ENCODE measurements at regions not wholly inside any gene's neighbourhood (a gene's known extent, or its start where the extent isn't known, plus 50 kb on each side); places are given as distances from the start of the nearest gene placed in this dataset.

DNA sequence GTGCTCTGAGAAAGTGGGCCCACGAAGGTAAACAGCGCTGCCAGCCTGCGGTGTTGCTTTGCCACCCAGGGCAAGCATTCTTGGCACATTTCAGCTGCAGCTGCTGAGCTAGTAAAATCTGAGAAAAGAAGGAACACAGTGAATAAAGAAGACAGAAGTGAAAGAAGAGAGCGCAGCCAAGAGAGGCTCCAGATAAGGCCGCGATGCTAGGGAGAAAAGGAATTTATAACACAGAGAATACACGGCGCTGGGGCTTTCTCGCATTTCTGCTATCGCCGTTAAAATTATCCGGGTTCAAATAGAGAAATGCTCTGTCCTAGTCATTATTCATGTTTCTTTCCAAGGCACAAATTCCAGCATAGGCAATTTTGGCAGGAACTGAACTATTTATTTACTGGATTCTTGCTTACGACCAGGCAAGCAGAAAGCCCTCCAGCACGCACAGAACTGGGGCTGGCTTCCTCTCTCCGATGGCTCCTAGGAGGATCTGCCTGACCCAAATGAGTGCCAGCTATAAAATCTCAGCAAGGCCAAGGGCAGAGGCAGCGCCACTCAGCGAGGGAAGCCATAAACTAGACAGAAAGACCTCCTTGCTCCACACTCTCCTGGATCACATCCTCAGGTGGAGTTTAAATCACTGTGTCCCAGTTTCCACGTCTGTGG, 111.2 kb downstream of the ATPSCKMT start:
- no peak for TF ChIP-seq ZFP3 (CRISPR knock-in tag; IDR thresholded peaks at IDR 0.05)
- TF ChIP-seq, protein P1, sequence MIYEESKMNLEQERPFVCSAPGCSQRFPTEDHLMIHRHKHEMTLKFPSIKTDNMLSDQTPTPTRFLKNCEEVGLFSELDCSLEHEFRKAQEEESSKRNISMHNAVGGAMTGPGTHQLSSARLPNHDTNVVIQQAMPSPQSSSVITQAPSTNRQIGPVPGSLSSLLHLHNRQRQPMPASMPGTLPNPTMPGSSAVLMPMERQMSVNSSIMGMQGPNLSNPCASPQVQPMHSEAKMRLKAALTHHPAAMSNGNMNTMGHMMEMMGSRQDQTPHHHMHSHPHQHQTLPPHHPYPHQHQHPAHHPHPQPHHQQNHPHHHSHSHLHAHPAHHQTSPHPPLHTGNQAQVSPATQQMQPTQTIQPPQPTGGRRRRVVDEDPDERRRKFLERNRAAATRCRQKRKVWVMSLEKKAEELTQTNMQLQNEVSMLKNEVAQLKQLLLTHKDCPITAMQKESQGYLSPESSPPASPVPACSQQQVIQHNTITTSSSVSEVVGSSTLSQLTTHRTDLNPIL (CRISPR knock-in tag; IDR thresholded peaks at IDR 0.05; ENCODE audit: low read depth), result no peak
- no peak for TF ChIP-seq BACH2 (CRISPR knock-in tag; IDR thresholded peaks at IDR 0.05; ENCODE audit: borderline replicate concordance)
- TF ChIP-seq ZNF70 (CRISPR knock-in tag; IDR thresholded peaks at IDR 0.05), result no peak
- no peak for TF ChIP-seq SNAI2 (CRISPR knock-in tag; IDR thresholded peaks at IDR 0.05)
- TF ChIP-seq, protein P2, sequence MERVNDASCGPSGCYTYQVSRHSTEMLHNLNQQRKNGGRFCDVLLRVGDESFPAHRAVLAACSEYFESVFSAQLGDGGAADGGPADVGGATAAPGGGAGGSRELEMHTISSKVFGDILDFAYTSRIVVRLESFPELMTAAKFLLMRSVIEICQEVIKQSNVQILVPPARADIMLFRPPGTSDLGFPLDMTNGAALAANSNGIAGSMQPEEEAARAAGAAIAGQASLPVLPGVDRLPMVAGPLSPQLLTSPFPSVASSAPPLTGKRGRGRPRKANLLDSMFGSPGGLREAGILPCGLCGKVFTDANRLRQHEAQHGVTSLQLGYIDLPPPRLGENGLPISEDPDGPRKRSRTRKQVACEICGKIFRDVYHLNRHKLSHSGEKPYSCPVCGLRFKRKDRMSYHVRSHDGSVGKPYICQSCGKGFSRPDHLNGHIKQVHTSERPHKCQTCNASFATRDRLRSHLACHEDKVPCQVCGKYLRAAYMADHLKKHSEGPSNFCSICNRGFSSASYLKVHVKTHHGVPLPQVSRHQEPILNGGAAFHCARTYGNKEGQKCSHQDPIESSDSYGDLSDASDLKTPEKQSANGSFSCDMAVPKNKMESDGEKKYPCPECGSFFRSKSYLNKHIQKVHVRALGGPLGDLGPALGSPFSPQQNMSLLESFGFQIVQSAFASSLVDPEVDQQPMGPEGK (CRISPR knock-in tag; IDR thresholded peaks at IDR 0.05; ENCODE audit: borderline replicate concordance), result no peak
- TF ChIP-seq ZNF8 (CRISPR knock-in tag; IDR thresholded peaks at IDR 0.05), result no peak
- no peak for TF ChIP-seq GLIS3 (CRISPR knock-in tag; IDR thresholded peaks at IDR 0.05)
- TF ChIP-seq, protein P3, sequence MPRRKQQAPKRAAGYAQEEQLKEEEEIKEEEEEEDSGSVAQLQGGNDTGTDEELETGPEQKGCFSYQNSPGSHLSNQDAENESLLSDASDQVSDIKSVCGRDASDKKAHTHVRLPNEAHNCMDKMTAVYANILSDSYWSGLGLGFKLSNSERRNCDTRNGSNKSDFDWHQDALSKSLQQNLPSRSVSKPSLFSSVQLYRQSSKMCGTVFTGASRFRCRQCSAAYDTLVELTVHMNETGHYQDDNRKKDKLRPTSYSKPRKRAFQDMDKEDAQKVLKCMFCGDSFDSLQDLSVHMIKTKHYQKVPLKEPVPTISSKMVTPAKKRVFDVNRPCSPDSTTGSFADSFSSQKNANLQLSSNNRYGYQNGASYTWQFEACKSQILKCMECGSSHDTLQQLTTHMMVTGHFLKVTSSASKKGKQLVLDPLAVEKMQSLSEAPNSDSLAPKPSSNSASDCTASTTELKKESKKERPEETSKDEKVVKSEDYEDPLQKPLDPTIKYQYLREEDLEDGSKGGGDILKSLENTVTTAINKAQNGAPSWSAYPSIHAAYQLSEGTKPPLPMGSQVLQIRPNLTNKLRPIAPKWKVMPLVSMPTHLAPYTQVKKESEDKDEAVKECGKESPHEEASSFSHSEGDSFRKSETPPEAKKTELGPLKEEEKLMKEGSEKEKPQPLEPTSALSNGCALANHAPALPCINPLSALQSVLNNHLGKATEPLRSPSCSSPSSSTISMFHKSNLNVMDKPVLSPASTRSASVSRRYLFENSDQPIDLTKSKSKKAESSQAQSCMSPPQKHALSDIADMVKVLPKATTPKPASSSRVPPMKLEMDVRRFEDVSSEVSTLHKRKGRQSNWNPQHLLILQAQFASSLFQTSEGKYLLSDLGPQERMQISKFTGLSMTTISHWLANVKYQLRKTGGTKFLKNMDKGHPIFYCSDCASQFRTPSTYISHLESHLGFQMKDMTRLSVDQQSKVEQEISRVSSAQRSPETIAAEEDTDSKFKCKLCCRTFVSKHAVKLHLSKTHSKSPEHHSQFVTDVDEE (CRISPR knock-in tag; IDR thresholded peaks at IDR 0.05), result no peak
- TF ChIP-seq PPARA (CRISPR knock-in tag; IDR thresholded peaks at IDR 0.05; ENCODE audit: borderline replicate concordance), result no peak
- TF ChIP-seq ESRRG (CRISPR knock-in tag; IDR thresholded peaks at IDR 0.05), result no peak
- no peak for ATAC-seq

DNA sequence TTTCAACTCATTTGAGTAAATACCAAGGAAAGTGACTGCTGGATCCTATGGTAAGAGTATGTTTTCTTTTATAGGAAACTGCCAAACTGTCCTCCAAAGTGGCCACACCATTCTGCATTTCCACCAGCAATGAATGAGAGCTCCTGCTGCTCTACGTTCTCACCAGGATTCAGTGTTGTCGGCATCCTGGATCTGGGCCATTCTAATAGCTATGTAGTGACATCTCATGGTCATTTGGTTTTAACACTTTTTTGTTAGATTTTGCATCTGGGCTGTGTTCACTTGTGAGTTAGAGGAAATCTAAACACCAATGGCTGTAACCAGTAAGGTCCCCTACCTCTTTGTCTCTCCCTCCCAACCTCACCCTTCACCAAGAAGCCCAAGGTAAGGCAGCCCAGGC, 115.9 kb downstream of the ATPSCKMT start:
- peak; percentile 52; the same call in 1 of the 3 replicates for ATAC-seq
- TF ChIP-seq, protein P4, sequence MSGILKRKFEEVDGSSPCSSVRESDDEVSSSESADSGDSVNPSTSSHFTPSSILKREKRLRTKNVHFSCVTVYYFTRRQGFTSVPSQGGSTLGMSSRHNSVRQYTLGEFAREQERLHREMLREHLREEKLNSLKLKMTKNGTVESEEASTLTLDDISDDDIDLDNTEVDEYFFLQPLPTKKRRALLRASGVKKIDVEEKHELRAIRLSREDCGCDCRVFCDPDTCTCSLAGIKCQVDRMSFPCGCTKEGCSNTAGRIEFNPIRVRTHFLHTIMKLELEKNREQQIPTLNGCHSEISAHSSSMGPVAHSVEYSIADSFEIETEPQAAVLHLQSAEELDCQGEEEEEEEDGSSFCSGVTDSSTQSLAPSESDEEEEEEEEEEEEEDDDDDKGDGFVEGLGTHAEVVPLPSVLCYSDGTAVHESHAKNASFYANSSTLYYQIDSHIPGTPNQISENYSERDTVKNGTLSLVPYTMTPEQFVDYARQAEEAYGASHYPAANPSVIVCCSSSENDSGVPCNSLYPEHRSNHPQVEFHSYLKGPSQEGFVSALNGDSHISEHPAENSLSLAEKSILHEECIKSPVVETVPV (CRISPR knock-in tag; IDR thresholded peaks at IDR 0.05), result no peak
- TF ChIP-seq, protein P5, sequence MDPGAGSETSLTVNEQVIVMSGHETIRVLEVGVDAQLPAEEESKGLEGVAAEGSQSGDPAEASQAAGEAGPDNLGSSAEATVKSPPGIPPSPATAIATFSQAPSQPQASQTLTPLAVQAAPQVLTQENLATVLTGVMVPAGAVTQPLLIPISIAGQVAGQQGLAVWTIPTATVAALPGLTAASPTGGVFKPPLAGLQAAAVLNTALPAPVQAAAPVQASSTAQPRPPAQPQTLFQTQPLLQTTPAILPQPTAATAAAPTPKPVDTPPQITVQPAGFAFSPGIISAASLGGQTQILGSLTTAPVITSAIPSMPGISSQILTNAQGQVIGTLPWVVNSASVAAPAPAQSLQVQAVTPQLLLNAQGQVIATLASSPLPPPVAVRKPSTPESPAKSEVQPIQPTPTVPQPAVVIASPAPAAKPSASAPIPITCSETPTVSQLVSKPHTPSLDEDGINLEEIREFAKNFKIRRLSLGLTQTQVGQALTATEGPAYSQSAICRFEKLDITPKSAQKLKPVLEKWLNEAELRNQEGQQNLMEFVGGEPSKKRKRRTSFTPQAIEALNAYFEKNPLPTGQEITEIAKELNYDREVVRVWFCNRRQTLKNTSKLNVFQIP (CRISPR knock-in tag; IDR thresholded peaks at IDR 0.05; ENCODE audit: borderline replicate concordance, low read depth), result no peak
- TF ChIP-seq TCF4 (CRISPR knock-in tag; IDR thresholded peaks at IDR 0.05; ENCODE audit: borderline replicate concordance) (no peak), CSDC2 (CRISPR knock-in tag; IDR thresholded peaks at IDR 0.05) (no peak), ZNF8 (CRISPR knock-in tag; IDR thresholded peaks at IDR 0.05) (no peak), OSR1 (CRISPR knock-in tag; IDR thresholded peaks at IDR 0.05) (no peak), TOX (CRISPR knock-in tag; IDR thresholded peaks at IDR 0.05; ENCODE audit: borderline replicate concordance) (no peak), ESRRG (CRISPR knock-in tag; IDR thresholded peaks at IDR 0.05) (no peak), ZNF70 (CRISPR knock-in tag; IDR thresholded peaks at IDR 0.05) (no peak), GLIS3 (CRISPR knock-in tag; IDR thresholded peaks at IDR 0.05) (no peak), BACH2 (CRISPR knock-in tag; IDR thresholded peaks at IDR 0.05; ENCODE audit: borderline replicate concordance) (no peak), ARNTL (CRISPR knock-in tag; IDR thresholded peaks at IDR 0.05; ENCODE audit: borderline replicate concordance, low read depth) (no peak), SNAI2 (CRISPR knock-in tag; IDR thresholded peaks at IDR 0.05) (no peak)
- TF ChIP-seq, protein P1 (CRISPR knock-in tag; IDR thresholded peaks at IDR 0.05; ENCODE audit: low read depth), result no peak
- TF ChIP-seq, protein P2 (CRISPR knock-in tag; IDR thresholded peaks at IDR 0.05; ENCODE audit: borderline replicate concordance), result no peak
- TF ChIP-seq, protein P3 (CRISPR knock-in tag; IDR thresholded peaks at IDR 0.05), result no peak

All from SK-N-SH treated with all-trans-retinoic acid at 6 μM for 48 hours (cell line).